GM23338 (cell line): ENCODE measurements at regions not wholly inside any gene's neighbourhood (a gene's known extent, or its start where the extent isn't known, plus 50 kb on each side); places are given as distances from the start of the nearest gene placed in this dataset.

Experiments used
- CREB1 ChIP-seq: fragments of 250-450 bp; sonication (Bioruptor Pico); IDR thresholded peaks from 2 replicates; pipeline ENCODE4 v1.5.0; 2020; ENCODE audit warnings: low read depth, mild to moderate bottlenecking, moderate library complexity
- CTCF ChIP-seq, 2 experiments: fragments of 200-600 bp in 1 of 2; sonication (generic) in 1 of 2; conservative IDR thresholded peaks; 2 replicates each; pipeline versions ENCODE4 v1.5.1 to v1.6.1; 2016 to 2017; ENCODE audit warnings: antibody characterized with exemption in 2 of 2, low read depth in 2 of 2, mild to moderate bottlenecking in 2 of 2, moderate library complexity in 1 of 2
- EZH2phosphoT487 ChIP-seq: fragments of 200-600 bp; sonication (generic); IDR thresholded peaks from one replicate; pipeline ENCODE4 v1.8.1; 2018; ENCODE audit warnings: antibody characterized with exemption; ENCODE audit not compliant: unreplicated experiment

- no peak for TF ChIP-seq CTCF (conservative IDR thresholded peaks at IDR 0.05; ENCODE audit: low read depth in 2 of 2)
- TF ChIP-seq CREB1 (CRISPR knock-in tag) = no peak
- TF ChIP-seq EZH2phosphoT487 = no peak
Observed at GRCh38 chr6:168826726-168827585, 386.0 kb downstream of the SMOC2 start.
